GM18951 (cell line): ENCODE measurements at regions not wholly inside any gene's neighbourhood (a gene's known extent, or its start where the extent isn't known, plus 50 kb on each side); places are given as distances from the start of the nearest gene placed in this dataset.

ENCODE experiments used
- POLR2A ChIP-seq: IDR thresholded peaks from 4 replicates; pipeline ENCODE4 v1.6.1; 2011; ENCODE audit warnings: mild to moderate bottlenecking; ENCODE audit not compliant: insufficient read length, insufficient read depth; ENCODE audit errors: extremely low read depth
- in situ Hi-C: fragments of 300-500 bp; cut with MboI; formaldehyde crosslinking; loops from one replicate; pipeline ENCODE4 v1.12.0; 2022; ENCODE audit warnings: low sequenced_read_pairs, mixed read lengths, inconsistent platforms; ENCODE audit not compliant: unreplicated experiment

- no peak for TF ChIP-seq POLR2A
- in situ Hi-C loops = no loop called here
Observed at GRCh38 chr9:113646946-113647914, 183.7 kb downstream of the RGS3 start.

DNA sequence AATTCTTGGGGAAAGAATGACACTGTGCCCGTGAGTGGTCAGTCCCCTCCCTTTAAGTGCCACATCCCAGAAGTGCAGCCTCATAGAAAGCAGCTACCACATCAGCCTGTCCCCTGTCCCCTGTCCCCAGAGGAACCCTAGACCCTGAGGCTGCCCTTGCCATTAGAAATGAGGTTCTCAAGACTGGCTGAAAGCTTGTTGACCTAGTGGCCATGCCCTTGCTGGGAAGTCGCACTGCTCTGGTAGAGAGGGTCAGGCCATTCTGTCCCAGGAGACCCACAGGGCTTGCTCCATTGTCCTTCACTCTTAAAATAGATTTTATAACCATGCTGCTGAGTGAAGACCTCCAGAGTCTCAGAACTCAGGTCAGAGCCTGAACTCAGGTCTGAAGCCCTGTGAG lies 184.5 kb downstream of the RGS3 start:
- TF ChIP-seq POLR2A = no peak
- in situ Hi-C loops = no loop called here

DNA sequence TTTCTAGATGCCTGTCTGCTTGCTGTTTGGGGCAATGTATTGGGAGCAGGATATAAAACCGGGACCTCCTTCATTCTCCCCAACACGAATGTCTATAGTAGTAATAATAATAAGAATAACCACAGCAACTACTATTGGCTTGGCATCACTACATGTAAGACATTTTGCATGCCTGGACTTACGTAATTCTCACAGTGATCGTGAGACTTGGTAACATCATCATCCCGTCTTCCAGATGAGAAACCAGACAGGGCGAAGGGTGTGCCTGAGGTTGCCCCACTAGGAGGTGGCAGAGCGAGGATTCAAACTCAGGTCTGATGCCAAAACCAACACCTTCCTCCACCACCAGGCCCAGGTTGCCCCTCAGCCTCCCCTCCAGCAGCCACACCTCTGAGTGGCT lies 185.1 kb downstream of the RGS3 start:
- TF ChIP-seq POLR2A = no peak
- in situ Hi-C loops = no loop called here

DNA sequence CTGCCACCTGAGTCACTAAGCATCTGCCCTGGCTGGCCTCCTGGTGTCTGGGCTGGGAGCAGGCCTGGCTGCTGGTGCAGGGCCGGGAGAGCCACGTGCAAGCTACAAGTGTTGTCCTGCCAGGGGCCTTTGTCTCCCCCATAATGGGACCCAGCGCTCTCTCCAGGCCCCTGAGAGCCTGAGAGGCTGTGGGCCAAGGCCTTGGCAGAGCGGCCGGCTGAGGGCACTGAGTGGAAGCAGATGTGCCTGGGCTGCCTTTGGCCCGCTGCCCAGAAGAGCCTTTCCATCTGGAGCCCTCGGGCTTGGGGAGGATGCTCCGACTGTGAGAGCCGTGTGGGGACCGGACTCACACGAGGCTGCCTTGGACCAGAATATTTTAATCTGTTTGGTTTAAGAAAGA lies 185.5 kb downstream of the RGS3 start:
- in situ Hi-C loops = no loop called here
- TF ChIP-seq POLR2A = no peak

DNA sequence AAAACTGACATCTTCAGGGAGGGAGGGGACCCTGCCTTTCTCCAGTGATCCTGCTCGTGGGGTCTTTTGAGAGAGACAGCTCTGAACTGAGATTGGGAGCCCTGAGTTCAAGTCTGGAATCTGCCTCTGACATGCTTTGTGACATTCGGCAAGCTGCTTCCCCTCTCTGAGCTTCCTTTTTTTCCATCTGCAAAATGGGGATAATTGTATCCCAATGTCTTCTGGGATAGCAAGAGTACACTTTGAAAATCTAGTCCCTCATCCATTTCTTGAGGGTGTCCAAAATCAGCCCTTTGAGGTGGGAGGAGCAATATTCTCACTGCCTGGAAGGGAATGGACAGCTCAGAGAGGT lies 186.3 kb downstream of the RGS3 start:
- in situ Hi-C loops = loop anchor here (5.0 to 10.0 kb wide), 2 partner anchors 203 to 225 kb away; no protein-coding TSS in a partner anchor
- TF ChIP-seq POLR2A = no peak

DNA sequence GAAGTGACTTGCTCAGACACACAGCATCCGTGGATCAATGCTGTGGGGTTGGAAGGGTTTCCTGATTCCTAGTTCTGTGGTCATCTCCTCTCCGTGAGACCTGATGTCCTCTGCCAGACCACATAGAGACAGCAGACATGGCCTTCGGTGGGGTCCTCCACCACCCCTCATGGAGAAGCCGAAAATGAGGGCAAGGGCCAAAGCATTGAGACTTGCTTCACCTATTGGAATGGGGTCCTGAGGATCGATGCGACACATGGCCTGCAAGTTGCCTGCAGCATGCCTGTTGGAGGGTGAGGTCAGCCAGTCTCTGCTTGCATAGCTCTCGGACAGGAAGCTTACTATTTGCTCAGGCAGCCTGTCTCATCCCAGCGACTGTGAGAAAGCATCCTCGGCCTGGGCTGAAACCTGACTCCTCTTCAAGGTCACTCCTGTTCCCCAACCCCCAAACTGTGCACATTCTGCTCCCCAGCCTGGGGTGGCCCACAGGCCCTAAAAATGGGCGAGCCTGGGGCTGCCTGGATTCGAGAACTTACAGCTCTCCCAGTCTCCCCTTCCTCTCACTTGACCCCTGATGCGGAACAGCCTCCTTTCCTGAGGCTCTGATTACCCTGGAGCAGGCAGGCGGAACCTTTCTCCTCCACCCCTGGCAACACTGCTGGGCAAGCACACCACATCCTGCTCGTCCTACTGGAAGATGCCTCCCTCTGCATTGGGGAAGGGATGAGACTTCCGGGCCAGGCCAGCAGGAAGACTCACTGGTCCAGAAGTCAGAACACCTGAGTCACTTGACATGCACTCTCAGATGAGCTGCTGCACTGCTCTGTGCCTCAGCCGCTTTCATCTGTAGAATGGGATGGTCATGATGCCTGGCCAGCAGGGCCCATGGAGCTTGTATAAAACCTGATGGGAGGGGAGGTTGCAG lies 186.9 kb downstream of the RGS3 start:
- in situ Hi-C loops = loop anchor here (5.0 to 10.0 kb wide), 2 partner anchors 203 to 226 kb away; no protein-coding TSS in a partner anchor
- no peak for TF ChIP-seq POLR2A

GRCh38 chr9:113651896-113652295 lies 188.4 kb downstream of the RGS3 start:
- in situ Hi-C loops = loop anchor here (5.0 to 10.0 kb wide), 2 partner anchors 205 to 227 kb away; no protein-coding TSS in a partner anchor
- no peak for TF ChIP-seq POLR2A

- TF ChIP-seq POLR2A = no peak
- in situ Hi-C loops = loop anchor here (5.0 to 10.0 kb wide), 2 partner anchors 205 to 228 kb away; no protein-coding TSS in a partner anchor
Observed at GRCh38 chr9:113652355-113653152, 189.0 kb downstream of the RGS3 start.

GRCh38 chr9:113653746-113654604 lies 190.4 kb downstream of the RGS3 start:
- no peak for TF ChIP-seq POLR2A
- in situ Hi-C loops = loop anchor here (5.0 to 10.0 kb wide), 2 partner anchors 207 to 229 kb away; no protein-coding TSS in a partner anchor

DNA sequence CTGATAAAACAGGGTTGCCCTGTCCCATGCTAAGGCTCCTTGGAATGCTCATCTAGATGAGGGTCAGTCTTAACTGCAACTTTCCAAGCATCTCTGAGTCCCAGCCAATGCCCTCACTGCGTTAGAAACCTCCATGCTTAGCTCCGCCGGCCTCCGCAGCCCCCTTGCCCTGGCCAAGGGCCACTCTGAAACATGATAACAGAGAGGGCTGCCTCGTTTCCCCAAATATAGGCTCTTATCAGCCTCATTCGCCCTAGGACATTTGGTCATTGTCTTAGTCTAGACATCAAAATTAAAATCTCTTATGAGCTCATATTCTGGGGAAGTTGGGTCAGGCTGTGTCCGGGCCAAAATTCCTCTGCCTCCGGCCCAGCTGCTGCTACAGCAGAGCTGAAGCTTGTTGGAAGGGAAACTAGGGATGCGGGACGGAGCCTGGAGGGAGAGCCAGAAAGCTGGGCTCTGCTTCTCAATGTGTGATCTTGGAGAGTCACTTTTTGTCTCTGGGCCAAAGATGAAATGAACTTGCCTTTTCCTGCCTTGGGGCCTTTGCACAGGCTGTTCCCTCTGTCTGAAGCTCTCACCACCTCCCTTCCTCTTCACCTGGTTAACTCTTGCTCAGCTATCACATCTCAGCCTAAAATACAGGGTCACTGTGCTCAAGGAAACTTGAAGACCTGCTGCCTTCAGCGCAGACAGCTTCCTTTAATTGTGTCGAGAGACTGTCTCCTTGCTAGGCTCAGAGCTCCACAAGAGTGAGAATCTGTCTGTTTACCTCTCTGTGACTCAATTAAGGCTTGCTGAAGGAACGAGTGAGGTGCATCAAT lies 191.3 kb downstream of the RGS3 start:
- in situ Hi-C loops = loop anchor here (5.0 to 10.0 kb wide), 2 partner anchors 208 to 230 kb away; no protein-coding TSS in a partner anchor
- TF ChIP-seq POLR2A = no peak
